H9 (cell line): ENCODE measurements at regions not wholly inside any gene's neighbourhood (a gene's known extent, or its start where the extent isn't known, plus 50 kb on each side); places are given as distances from the start of the nearest gene placed in this dataset.
A peak's percentile ranks its signal among the peaks of the same experiment; 100 is the strongest.

ENCODE experiments used
- DNase-seq: peaks from one replicate; pipeline ENCODE4 v3.0.0-alpha.2; 2017
- H2AFZ ChIP-seq: one replicate; pipeline ENCODE4 v1.6.1; 2013; ENCODE audit warnings: mild to moderate bottlenecking, low read length, control low read depth, moderate library complexity
- H2AK5ac ChIP-seq: 2 replicates; pipeline ENCODE4 v1.6.1; 2013; ENCODE audit warnings: low read length, control low read depth, mixed read lengths; ENCODE audit not compliant: insufficient read length
- H2BK120ac ChIP-seq: one replicate; pipeline ENCODE4 v1.6.1; 2013; ENCODE audit warnings: low read depth, mild to moderate bottlenecking, low read length, control low read depth, inconsistent platforms; ENCODE audit not compliant: poor library complexity, severe bottlenecking
- H2BK12ac ChIP-seq: 2 replicates; pipeline ENCODE4 v1.6.1; 2013; ENCODE audit warnings: low read length, control low read depth, mixed read lengths, low read depth; ENCODE audit not compliant: insufficient read length
- H2BK15ac ChIP-seq: 2 replicates; pipeline ENCODE4 v1.6.1; 2013; ENCODE audit warnings: low read depth, low read length, control low read depth
- H2BK20ac ChIP-seq: one replicate; pipeline ENCODE4 v1.6.1; 2013; ENCODE audit warnings: low read depth, mild to moderate bottlenecking, low read length, control low read depth, inconsistent platforms; ENCODE audit not compliant: poor library complexity, severe bottlenecking
- H2BK5ac ChIP-seq: 2 replicates; pipeline ENCODE4 v1.6.1; 2013; ENCODE audit warnings: low read length, control low read depth, mixed read lengths; ENCODE audit not compliant: insufficient read length
- H3K14ac ChIP-seq: 2 replicates; pipeline ENCODE4 v1.6.1; 2013; ENCODE audit warnings: low read length, control low read depth; ENCODE audit not compliant: insufficient read depth
- H3K18ac ChIP-seq: 2 replicates; pipeline ENCODE4 v1.6.1; 2013; ENCODE audit warnings: low read depth, mild to moderate bottlenecking, mixed read lengths, low read length, control low read depth; ENCODE audit not compliant: insufficient read length
- H3K23ac ChIP-seq: 2 replicates; pipeline ENCODE4 v1.6.1; 2013; ENCODE audit warnings: low read length, control low read depth, mixed read lengths, low read depth; ENCODE audit not compliant: insufficient read length
- H3K23me2 ChIP-seq: 2 replicates; pipeline ENCODE4 v1.6.1; 2013; ENCODE audit warnings: low read depth, mild to moderate bottlenecking, mixed read lengths, low read length, control low read depth; ENCODE audit not compliant: insufficient read length, poor library complexity, severe bottlenecking
- H3K27ac ChIP-seq: 2 replicates; pipeline ENCODE4 v1.5.1; 2013; ENCODE audit warnings: low read length, control low read depth, mixed read lengths, low read depth; ENCODE audit not compliant: insufficient read length
- H3K27me3 ChIP-seq: 2 replicates; pipeline ENCODE4 v1.6.1; 2013; ENCODE audit warnings: low read length, control low read depth, inconsistent platforms; ENCODE audit not compliant: insufficient read depth
- H3K4ac ChIP-seq: 2 replicates; pipeline ENCODE4 v1.6.1; 2013; ENCODE audit warnings: low read depth, mild to moderate bottlenecking, control low read depth, inconsistent platforms, low read length, moderate library complexity
- H3K4me1 ChIP-seq: 2 replicates; pipeline ENCODE4 v1.6.1; 2013; ENCODE audit warnings: low read length, control low read depth, inconsistent platforms; ENCODE audit not compliant: insufficient read depth
- H3K4me2 ChIP-seq: 2 replicates; pipeline ENCODE4 v1.6.1; 2013; ENCODE audit warnings: low read length, control low read depth, mixed read lengths; ENCODE audit not compliant: insufficient read length, insufficient read depth
- H3K56ac ChIP-seq: 2 replicates; pipeline ENCODE4 v1.6.1; 2013; ENCODE audit warnings: low read depth, mild to moderate bottlenecking, mixed read lengths, low read length, control low read depth; ENCODE audit not compliant: insufficient read length
- H3K79me1 ChIP-seq: 2 replicates; pipeline ENCODE4 v1.6.1; 2013; ENCODE audit warnings: low read depth, mild to moderate bottlenecking, moderate library complexity, low read length, control low read depth, inconsistent platforms; ENCODE audit not compliant: insufficient read depth, poor library complexity, severe bottlenecking
- H3K79me2 ChIP-seq: 2 replicates; pipeline ENCODE4 v1.6.1; 2013; ENCODE audit warnings: low read length, control low read depth, inconsistent platforms; ENCODE audit not compliant: insufficient read depth
- H3K9ac ChIP-seq: 2 replicates; pipeline ENCODE4 v1.6.1; 2013; ENCODE audit warnings: low read length, control low read depth, mixed read lengths; ENCODE audit not compliant: insufficient read length; ENCODE audit errors: extremely low read depth
- H3K9me3 ChIP-seq: one replicate; pipeline ENCODE4 v1.6.1; 2013; ENCODE audit warnings: low read depth, low read length, inconsistent platforms; ENCODE audit not compliant: control insufficient read depth
- H3T11ph ChIP-seq: one replicate; pipeline ENCODE4 v1.6.1; 2013; ENCODE audit warnings: mild to moderate bottlenecking, low read length, control low read depth, inconsistent platforms
- H4K20me1 ChIP-seq: one replicate; pipeline ENCODE4 v1.6.1; 2013; ENCODE audit not compliant: control insufficient read depth, insufficient read length, insufficient read depth
- H4K5ac ChIP-seq: 2 replicates; pipeline ENCODE4 v1.6.1; 2013; ENCODE audit warnings: low read depth, mild to moderate bottlenecking, mixed read lengths, low read length, control low read depth; ENCODE audit not compliant: insufficient read length
- H4K8ac ChIP-seq: replicated peaks from 2 replicates; pipeline ENCODE4 v1.6.1; 2013; ENCODE audit warnings: low read length, control low read depth, mixed read lengths, low read depth; ENCODE audit not compliant: insufficient read length
- H4K91ac ChIP-seq: 2 replicates; pipeline ENCODE4 v1.6.1; 2013; ENCODE audit warnings: low read depth, mild to moderate bottlenecking, moderate library complexity, mixed read lengths, low read length, control low read depth; ENCODE audit not compliant: insufficient read length
- H3K27ac Mint-ChIP-seq, 3 experiments: 2 replicates in 2 of 3; 3 replicates in 1 of 3; pipeline ENCODE4 v1.8.0; 2020 to 2021; ENCODE audit warnings: mixed read lengths in 3 of 3, mild to moderate bottlenecking in 1 of 3, moderate library complexity in 1 of 3
- H3K27me3 Mint-ChIP-seq: 2 replicates; pipeline ENCODE4 v1.8.0; 2021; ENCODE audit warnings: low read depth, mild to moderate bottlenecking, moderate library complexity, mixed read lengths
- H3K36me3 Mint-ChIP-seq, 3 experiments: 2 replicates in 2 of 3; 3 replicates in 1 of 3; pipeline ENCODE4 v1.8.0; 2020 to 2021; ENCODE audit warnings: low read depth in 3 of 3, mixed read lengths in 3 of 3; ENCODE audit not compliant: insufficient read depth in 1 of 3
- H3K4me1 Mint-ChIP-seq, 2 experiments: 2 replicates each; pipeline ENCODE4 v1.8.0; 2020; ENCODE audit warnings: mixed read lengths in 2 of 2
- H3K4me3 Mint-ChIP-seq, 2 experiments: 2 replicates in 1 of 2; 3 replicates in 1 of 2; pipeline ENCODE4 v1.8.0; 2020 to 2021; ENCODE audit warnings: mild to moderate bottlenecking in 2 of 2, mixed read lengths in 2 of 2, moderate library complexity in 1 of 2
- H3K9me3 Mint-ChIP-seq, 2 experiments: 2 replicates in 1 of 2; 3 replicates in 1 of 2; pipeline ENCODE4 v1.8.0; 2020; ENCODE audit warnings: mild to moderate bottlenecking in 2 of 2, mixed read lengths in 2 of 2, moderate library complexity in 1 of 2
- CTCF ChIP-seq: fragments of 200-600 bp; sonication (generic); conservative IDR thresholded peaks from 3 replicates; pipeline ENCODE4 v1.8.0; 2021; ENCODE audit warnings: antibody characterized with exemption, mild to moderate bottlenecking
- WGBS: extraction: QIAGEN DNeasy Blood & Tissue Kit; methylation state at CpG from one replicate; pipeline ENCODE4 v1.1.7; 2013; ENCODE audit warnings: missing lambda C conversion rate, low lambda C conversion rate, mixed read lengths; ENCODE audit not compliant: insufficient read length; ENCODE audit errors: extremely low coverage; 5-methylcytosine and 5-hydroxymethylcytosine counted together

GRCh38 chr17:77372444-77373298 is 231.9 kb downstream of the SEC14L1 start:
- Histone ChIP-seq H3K18ac (no peak overlapping the region), H3K56ac (no peak overlapping the region), H3K79me1 (peaks cover 4% of the 10 kb centered on the region), H2AFZ (no peak overlapping the region), H3K27ac (no peak overlapping the region), H3K27me3 (no peaks in the 10 kb centered on the region), H3K79me2 (peaks cover 7% of the 10 kb centered on the region; the same call in 1 of the 2 replicates), H3K23ac (no peak overlapping the region), H2AK5ac (no peak overlapping the region), H4K91ac (no peak overlapping the region), H2BK5ac (no peak overlapping the region), H2BK12ac (no peak overlapping the region), H3K14ac (no peak overlapping the region), H3K9ac (no peak overlapping the region), H3K9me3 (no peaks in the 10 kb centered on the region), H4K8ac (no peak overlapping the region), H2BK15ac (no peak overlapping the region), H4K5ac (no peak overlapping the region), H3K4me1 (peaks cover 10% of the 10 kb centered on the region; the same call in 1 of the 2 replicates), H3K4me2 (peak overlapping the region; percentile 68), H3K23me2 (peaks cover 11% of the 10 kb centered on the region), H4K20me1 (peaks cover 3% of the 10 kb centered on the region), H3T11ph (no peak overlapping the region), H3K4ac (no peak overlapping the region), H2BK120ac (no peak overlapping the region), H2BK20ac (no peak overlapping the region)
- H3K9me3 Mint-ChIP-seq: no peaks in the 10 kb centered on the region; a peak in 1 of 5 replicates
- peaks cover 52 to 58% of the 10 kb centered on the region in 2 experiments for H3K4me1 Mint-ChIP-seq
- no CpG with 5 or more reads among the region's 64 CpGs for WGBS
- peaks cover 0 to 4% (median 2%) of the 10 kb centered on the region in 3 experiments; a peak in 4 of 7 replicates for H3K36me3 Mint-ChIP-seq
- peaks cover 1% of the 10 kb centered on the region; the same call in 1 of the 2 replicates for H3K27me3 Mint-ChIP-seq
- DNase-seq: peak; percentile 97
- no peak for TF ChIP-seq CTCF
- peak overlapping the region; percentile 59 to 76 for H3K4me3 Mint-ChIP-seq
- peak overlapping the region in 1 of 3 experiments; percentile 49; a peak in 1 of 7 replicates for H3K27ac Mint-ChIP-seq
